Tibial nerve (tissue), 4 donors: ENCODE measurements at regions not wholly inside any gene's neighbourhood (a gene's known extent, or its start where the extent isn't known, plus 50 kb on each side); places are given as distances from the start of the nearest gene placed in this dataset.
A peak's percentile ranks its signal among the peaks of the same experiment; 100 is the strongest.

Experiments used
- DNase-seq, 2 donors: peaks; one replicate each; pipeline ENCODE4 v3.0.0-alpha.2; 2019; ENCODE audit warnings: low spot score in 2 of 2
- H3K27ac ChIP-seq, 4 donors: fragments of 200-600 bp; sonication (generic) in 3 of 4; one replicate each; pipeline ENCODE4 v1.5.1; 2017 to 2019; ENCODE audit warnings: mild to moderate bottlenecking in 1 of 4
- H3K27me3 ChIP-seq, 2 donors: fragments of 200-600 bp; sonication (generic) in 1 of 2; one replicate each; pipeline versions ENCODE4 v1.5.1 to v1.6.0; 2017 to 2019
- H3K36me3 ChIP-seq, 3 donors: fragments of 200-600 bp; sonication (generic); one replicate each; pipeline ENCODE4 v1.5.1; 2018 to 2019
- H3K4me1 ChIP-seq, 4 donors: fragments of 200-600 bp; sonication (generic) in 3 of 4; one replicate each; pipeline ENCODE4 v1.5.1; 2017 to 2019
- H3K4me3 ChIP-seq, 4 donors: fragments of 200-600 bp; sonication (generic) in 3 of 4; one replicate each; pipeline ENCODE4 v1.5.1; 2017 to 2019; ENCODE audit warnings: mild to moderate bottlenecking in 1 of 4, moderate library complexity in 1 of 4
- H3K9me3 ChIP-seq, 4 donors: fragments of 200-600 bp; sonication (generic) in 3 of 4; one replicate each; pipeline ENCODE4 v1.5.1; 2017 to 2019
- EP300 ChIP-seq, 2 donors: sonication (generic); formaldehyde crosslinking; IDR thresholded peaks; one replicate each; pipeline ENCODE4 v1.6.1; 2017; ENCODE audit warnings: antibody characterized with exemption in 2 of 2, mild to moderate bottlenecking in 1 of 2
- POLR2A ChIP-seq, 2 donors: fragments of 450-650 bp; IDR thresholded peaks; one replicate each; pipeline ENCODE4 v1.6.1; 2017; ENCODE audit warnings: antibody characterized with exemption in 2 of 2, mild to moderate bottlenecking in 2 of 2, moderate library complexity in 2 of 2
- WGBS, 2 donors: methylation state at CpG; one replicate each; pipeline ENCODE4 v1.1.5; 2018; 5-methylcytosine and 5-hydroxymethylcytosine counted together
- TF ChIP-seq, protein P1 (sequence below), 5 experiments: fragments of 200-600 bp in 3 of 5; fragments of 450-650 bp in 2 of 5; sonication (generic) in 3 of 5; IDR thresholded peaks; one replicate each; pipeline ENCODE4 v1.5.1; 2016 to 2019; ENCODE audit warnings: antibody characterized with exemption in 5 of 5, mild to moderate bottlenecking in 3 of 5, moderate library complexity in 2 of 5

DNA sequence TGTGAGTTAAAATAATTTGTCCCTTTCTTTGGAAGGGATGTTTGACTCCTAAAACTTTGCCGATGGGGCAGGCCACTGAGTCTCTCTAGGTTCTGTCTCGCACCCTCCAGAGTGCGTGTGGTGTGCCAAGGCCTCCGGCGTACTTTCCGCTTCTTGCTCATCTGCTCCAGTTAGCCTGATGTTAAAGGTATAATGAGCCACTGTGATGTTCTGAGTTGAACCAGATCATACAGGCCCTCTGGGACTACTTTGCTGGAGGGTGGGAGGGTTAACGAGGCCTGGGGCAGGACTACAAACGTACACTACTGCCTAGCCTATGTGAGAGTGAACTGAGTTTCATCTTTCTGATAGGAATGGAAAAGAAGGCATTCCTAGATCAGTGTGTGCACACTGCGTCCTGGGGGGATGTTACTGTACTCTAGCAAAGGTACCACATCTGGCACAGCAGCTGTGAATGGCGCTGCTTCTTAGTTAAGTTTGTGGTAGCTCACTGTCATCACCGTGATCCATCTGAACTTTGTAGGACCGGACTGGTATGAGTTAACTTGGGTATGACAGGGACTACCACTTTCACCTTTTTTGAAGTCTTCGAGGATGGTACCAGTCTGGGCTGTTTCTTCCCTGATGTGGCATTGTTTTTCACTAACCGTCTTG, 60.2 kb downstream of the RGS12 start:
- no peaks in the 10 kb centered on the region for H3K27me3 ChIP-seq
- H3K4me3 ChIP-seq, result no peak overlapping the region
- TF ChIP-seq, protein P1, sequence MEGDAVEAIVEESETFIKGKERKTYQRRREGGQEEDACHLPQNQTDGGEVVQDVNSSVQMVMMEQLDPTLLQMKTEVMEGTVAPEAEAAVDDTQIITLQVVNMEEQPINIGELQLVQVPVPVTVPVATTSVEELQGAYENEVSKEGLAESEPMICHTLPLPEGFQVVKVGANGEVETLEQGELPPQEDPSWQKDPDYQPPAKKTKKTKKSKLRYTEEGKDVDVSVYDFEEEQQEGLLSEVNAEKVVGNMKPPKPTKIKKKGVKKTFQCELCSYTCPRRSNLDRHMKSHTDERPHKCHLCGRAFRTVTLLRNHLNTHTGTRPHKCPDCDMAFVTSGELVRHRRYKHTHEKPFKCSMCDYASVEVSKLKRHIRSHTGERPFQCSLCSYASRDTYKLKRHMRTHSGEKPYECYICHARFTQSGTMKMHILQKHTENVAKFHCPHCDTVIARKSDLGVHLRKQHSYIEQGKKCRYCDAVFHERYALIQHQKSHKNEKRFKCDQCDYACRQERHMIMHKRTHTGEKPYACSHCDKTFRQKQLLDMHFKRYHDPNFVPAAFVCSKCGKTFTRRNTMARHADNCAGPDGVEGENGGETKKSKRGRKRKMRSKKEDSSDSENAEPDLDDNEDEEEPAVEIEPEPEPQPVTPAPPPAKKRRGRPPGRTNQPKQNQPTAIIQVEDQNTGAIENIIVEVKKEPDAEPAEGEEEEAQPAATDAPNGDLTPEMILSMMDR (IDR thresholded peaks at IDR 0.05), result no peak
- no peak for TF ChIP-seq EP300 (IDR thresholded peaks at IDR 0.05)
- TF ChIP-seq POLR2A (IDR thresholded peaks at IDR 0.05), result no peak
- peak in 1 of 2 donors; percentile 3 for DNase-seq
- H3K9me3 ChIP-seq, result peaks cover 0 to 10% (median 0%) of the 10 kb centered on the region in 4 donors
- H3K27ac ChIP-seq, result no peak overlapping the region
- no peaks in the 10 kb centered on the region for H3K4me1 ChIP-seq
- H3K36me3 ChIP-seq, result no peaks in the 10 kb centered on the region
- WGBS, 2 donors, result 87 to 93% methylated on average over 14 of the region's 14 CpGs

DNA sequence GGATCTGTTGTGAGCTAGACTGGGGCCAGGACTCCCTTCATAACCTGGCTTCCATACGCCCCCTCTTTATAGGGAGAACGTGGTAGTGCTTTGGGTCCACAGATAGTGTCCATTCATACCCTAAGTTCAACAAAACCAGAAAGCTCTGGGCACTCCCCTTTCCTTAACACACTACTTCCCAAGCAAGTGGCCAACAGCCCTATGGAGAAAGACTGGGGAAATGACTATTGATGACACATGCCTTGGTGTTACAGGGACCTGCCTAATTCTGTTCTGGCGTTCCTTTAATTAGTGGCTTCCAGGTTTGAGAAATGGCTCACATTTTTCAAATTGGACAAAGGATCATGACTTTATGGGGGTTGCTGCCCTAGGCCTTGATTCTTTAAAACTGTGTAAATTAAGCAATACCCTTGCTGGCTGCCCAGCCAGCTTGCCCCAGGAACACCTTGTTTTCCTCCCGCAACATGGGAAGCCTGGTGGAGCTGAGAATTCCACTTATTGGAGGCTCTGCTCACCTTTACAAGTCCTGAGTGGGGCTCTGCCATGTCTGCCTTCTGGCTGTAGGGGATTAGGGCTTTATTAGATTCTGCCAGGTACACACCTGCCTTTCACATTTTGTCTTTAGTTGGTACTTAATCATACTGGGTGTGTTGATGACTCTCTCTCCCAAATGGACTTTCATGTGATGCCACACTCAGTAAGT, 61.1 kb downstream of the RGS12 start:
- Histone ChIP-seq H3K9me3 (peaks cover 0 to 11% (median 0%) of the 10 kb centered on the region in 4 donors), H3K4me1 (no peaks in the 10 kb centered on the region), H3K4me3 (no peak overlapping the region), H3K36me3 (no peaks in the 10 kb centered on the region), H3K27me3 (no peaks in the 10 kb centered on the region), H3K27ac (no peak overlapping the region)
- TF ChIP-seq, protein P1 (IDR thresholded peaks at IDR 0.05), result no peak
- TF ChIP-seq POLR2A (IDR thresholded peaks at IDR 0.05), result no peak
- TF ChIP-seq EP300 (IDR thresholded peaks at IDR 0.05), result no peak
- 90 to 91% methylated on average over 4 of the region's 4 CpGs for WGBS, 2 donors
- no peak for DNase-seq

DNA sequence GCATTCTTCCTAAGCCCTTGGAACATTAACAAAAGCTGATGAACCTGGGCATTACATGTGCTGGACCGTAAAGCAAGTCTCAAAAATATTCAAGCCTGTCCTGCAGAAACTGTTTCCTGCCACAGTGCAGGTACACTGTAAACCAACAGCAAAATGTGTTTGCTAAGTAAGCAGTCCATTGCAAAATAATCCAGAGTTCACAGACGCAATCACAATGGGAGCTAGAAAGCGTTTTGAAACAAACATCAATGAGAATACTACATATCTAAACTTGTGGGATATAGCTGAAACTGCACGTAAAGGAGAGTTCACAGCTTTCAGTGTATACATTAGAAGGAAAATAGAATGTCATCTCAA, 61.6 kb downstream of the RGS12 start:
- H3K27me3 ChIP-seq, result no peaks in the 10 kb centered on the region
- DNase-seq, result no peak
- H3K27ac ChIP-seq, result no peak overlapping the region
- WGBS, 2 donors, result 90 to 96% methylated on average over 4 of the region's 4 CpGs
- H3K36me3 ChIP-seq, result no peaks in the 10 kb centered on the region
- H3K4me1 ChIP-seq, result no peaks in the 10 kb centered on the region
- no peak overlapping the region for H3K4me3 ChIP-seq
- H3K9me3 ChIP-seq, result peaks cover 0 to 11% (median 0%) of the 10 kb centered on the region in 4 donors
- no peak for TF ChIP-seq EP300 (IDR thresholded peaks at IDR 0.05)
- TF ChIP-seq, protein P1 (IDR thresholded peaks at IDR 0.05), result no peak
- TF ChIP-seq POLR2A (IDR thresholded peaks at IDR 0.05), result no peak

DNA sequence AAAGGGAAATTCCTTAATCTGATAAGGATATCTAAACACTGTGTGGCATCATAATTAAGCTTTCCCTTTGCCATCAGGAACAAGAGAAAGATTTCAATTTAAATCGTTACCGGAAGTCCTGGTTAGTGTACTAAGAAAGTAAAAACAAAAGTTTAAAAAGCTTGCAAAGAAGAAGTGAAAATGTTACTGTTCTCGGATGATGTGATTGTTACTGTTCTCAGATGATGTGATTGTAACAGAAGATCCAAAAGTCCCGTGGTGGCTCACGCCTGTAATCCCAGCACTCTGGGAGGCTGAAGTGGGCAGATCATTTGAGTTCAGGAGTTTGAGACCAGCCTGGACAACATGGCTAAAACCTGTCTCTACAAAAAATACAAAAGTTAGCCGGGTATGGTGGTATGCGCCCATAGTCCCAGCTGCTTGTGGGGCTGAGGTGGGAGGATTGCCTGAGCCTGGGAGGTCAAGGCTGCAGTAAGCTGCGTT, 62.5 kb downstream of the RGS12 start:
- no peaks in the 10 kb centered on the region for H3K27me3 ChIP-seq
- H3K4me1 ChIP-seq, result no peaks in the 10 kb centered on the region
- no peaks in the 10 kb centered on the region for H3K36me3 ChIP-seq
- H3K4me3 ChIP-seq, result no peak overlapping the region
- H3K9me3 ChIP-seq, result peaks cover 0 to 11% (median 0%) of the 10 kb centered on the region in 4 donors
- H3K27ac ChIP-seq, result no peak overlapping the region
- no peak for DNase-seq
- no peak for TF ChIP-seq POLR2A (IDR thresholded peaks at IDR 0.05)
- TF ChIP-seq EP300 (IDR thresholded peaks at IDR 0.05), result no peak
- TF ChIP-seq, protein P1 (IDR thresholded peaks at IDR 0.05), result no peak
- 85 to 89% methylated on average over 8 of the region's 8 CpGs for WGBS, 2 donors

DNA sequence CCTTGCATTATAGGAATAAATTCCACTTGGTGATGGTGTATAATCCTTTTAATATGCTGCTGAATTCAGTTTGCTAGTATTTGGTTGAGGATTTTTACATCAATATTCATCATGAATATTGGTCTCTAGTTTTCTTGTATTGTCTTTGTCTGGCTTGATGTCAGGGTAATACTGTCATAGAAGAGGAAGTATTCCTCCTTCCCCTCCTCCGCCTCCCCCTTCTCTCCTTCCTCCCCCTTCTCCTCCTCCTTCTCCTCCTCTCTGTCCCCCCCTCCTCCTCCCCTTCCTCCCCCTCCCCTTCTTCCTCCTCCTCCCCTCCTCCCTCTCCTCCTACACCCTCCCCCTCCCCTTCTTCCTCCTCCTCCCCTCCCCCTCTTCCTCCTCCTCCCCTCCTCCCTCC, 65.8 kb downstream of the RGS12 start:
- H3K4me3 ChIP-seq, result no peak overlapping the region

More for the DNA sequence above, 65.8 kb downstream of the RGS12 start:
- H3K36me3 ChIP-seq, result no peaks in the 10 kb centered on the region
- no peaks in the 10 kb centered on the region for H3K27me3 ChIP-seq
- TF ChIP-seq, protein P1 (IDR thresholded peaks at IDR 0.05), result no peak
- TF ChIP-seq EP300 (IDR thresholded peaks at IDR 0.05), result no peak
- TF ChIP-seq POLR2A (IDR thresholded peaks at IDR 0.05), result no peak
- no peak overlapping the region for H3K27ac ChIP-seq
- DNase-seq, result no peak
- 63 to 91% methylated on average over 1 of the region's 1 CpG for WGBS, 2 donors
- peaks cover 0 to 3% (median 0%) of the 10 kb centered on the region in 4 donors for H3K4me1 ChIP-seq
- H3K9me3 ChIP-seq, result peaks cover 0 to 11% (median 0%) of the 10 kb centered on the region in 4 donors
